Fibroblast of villous mesenchyme (primary cell): ENCODE measurements at regions not wholly inside any gene's neighbourhood (a gene's known extent, or its start where the extent isn't known, plus 50 kb on each side); places are given as distances from the start of the nearest gene placed in this dataset.

ENCODE experiments used
- DNase-seq: peaks from one replicate; pipeline ENCODE4 v3.0.0-alpha.2; 2010; ENCODE audit warnings: low read depth
- H3K4me3 ChIP-seq: 2 replicates; pipeline ENCODE4 v1.5.1; 2011; ENCODE audit warnings: low read depth, mild to moderate bottlenecking, low read length
- TF ChIP-seq, protein P1 (sequence below): IDR thresholded peaks from 2 replicates; pipeline ENCODE4 v1.5.1; 2012; ENCODE audit warnings: low read depth, mild to moderate bottlenecking, low read length; ENCODE audit not compliant: insufficient read depth

DNA sequence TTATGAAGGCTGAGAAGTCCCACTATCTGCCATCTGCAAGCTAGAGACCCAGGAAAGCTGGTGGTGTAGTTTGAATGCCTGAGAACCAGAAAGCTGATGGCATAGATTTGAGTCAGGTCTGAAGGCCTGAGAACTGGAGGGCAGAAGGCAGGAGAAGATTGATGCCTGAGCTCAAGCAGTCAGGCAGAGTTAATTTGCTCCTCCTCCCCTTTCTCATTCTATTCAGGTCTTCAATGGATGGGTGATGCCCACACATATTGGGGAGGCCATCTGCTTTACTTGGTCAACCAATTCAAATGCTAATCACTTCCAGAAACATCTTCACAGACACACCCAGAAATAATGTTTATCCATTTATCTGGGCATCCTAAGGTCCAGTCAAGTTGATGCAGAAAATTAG is 87.6 kb upstream of the CPLX2 start:
- TF ChIP-seq, protein P1, sequence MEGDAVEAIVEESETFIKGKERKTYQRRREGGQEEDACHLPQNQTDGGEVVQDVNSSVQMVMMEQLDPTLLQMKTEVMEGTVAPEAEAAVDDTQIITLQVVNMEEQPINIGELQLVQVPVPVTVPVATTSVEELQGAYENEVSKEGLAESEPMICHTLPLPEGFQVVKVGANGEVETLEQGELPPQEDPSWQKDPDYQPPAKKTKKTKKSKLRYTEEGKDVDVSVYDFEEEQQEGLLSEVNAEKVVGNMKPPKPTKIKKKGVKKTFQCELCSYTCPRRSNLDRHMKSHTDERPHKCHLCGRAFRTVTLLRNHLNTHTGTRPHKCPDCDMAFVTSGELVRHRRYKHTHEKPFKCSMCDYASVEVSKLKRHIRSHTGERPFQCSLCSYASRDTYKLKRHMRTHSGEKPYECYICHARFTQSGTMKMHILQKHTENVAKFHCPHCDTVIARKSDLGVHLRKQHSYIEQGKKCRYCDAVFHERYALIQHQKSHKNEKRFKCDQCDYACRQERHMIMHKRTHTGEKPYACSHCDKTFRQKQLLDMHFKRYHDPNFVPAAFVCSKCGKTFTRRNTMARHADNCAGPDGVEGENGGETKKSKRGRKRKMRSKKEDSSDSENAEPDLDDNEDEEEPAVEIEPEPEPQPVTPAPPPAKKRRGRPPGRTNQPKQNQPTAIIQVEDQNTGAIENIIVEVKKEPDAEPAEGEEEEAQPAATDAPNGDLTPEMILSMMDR, result no peak
- no peak overlapping the region for H3K4me3 ChIP-seq
- no peak for DNase-seq

- no peak overlapping the region for H3K4me3 ChIP-seq
- TF ChIP-seq, protein P1, result no peak
- DNase-seq, result no peak
Observed at GRCh38 chr5:175784230-175784629, 87.1 kb upstream of the CPLX2 start.

DNA sequence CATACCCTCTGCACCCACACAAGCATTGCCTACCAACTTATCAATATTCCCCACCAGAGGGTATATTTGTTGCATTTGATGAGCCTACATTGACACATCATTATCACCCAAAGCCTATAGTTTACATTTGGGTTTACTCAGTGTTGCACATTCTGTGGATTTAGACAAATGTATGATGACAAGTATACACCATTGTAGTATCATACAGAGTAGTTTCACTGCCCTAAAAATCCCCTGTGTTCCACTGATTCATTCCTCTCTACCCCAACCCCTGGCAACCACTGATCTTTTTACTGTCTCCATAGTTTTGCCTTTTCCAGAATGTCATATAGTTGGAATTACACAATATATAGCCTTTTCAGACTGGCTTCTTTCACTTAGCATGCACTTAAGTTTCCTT is 85.7 kb upstream of the CPLX2 start:
- TF ChIP-seq, protein P1, result no peak
- DNase-seq, result no peak
- H3K4me3 ChIP-seq, result no peak overlapping the region

DNA sequence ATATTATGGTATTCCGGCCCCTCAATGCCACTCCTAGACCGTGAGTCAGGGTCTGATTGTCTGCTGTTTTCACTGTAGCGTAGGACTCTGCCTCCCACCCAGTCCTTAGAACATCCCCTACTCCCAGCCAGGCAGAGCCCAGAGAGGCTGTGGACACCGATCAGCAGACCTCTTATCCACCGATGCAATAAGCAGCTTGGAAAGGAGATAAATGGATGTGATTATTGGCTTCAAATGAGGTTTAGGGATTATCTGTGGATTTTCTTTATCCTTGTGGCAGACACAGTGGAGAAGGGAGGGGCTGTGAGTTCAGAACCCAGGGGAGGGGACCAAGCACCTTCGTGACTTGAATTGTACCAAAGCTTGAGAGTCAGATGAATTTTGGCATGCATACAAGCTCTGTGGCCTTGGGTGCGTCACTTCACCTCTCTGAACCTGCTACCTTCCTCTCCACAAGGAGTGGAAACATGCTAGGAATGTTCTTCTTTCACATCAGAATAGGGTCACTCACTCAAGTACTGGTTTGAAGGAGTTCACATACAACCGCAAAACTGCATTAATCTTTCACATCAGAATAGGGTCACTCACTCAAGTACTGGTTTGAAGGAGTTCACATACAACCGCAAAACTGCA is 83.1 kb upstream of the CPLX2 start:
- DNase-seq, result no peak
- TF ChIP-seq, protein P1, result no peak
- no peak overlapping the region for H3K4me3 ChIP-seq

DNA sequence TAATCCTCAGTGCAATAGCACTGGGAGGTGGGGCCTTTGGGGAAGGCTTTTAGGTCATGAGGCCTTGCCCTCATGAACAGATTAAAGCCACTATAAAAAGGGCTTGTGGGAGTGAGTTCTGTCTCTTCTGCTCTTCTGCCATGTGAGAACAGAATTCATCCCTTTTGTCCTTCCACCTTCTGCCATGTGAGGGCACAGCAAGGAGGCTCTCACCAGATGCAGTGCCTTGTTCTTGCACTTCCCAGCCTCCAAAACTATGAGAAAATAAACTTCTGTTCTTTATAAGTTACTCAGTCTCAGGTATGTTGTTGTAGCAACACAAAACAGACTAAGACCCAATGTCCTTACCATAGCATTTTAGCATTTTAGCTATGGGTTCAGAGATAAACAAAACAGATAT is 81.7 kb upstream of the CPLX2 start:
- TF ChIP-seq, protein P1, result no peak
- H3K4me3 ChIP-seq, result no peak overlapping the region
- no peak for DNase-seq

GRCh38 chr5:175790796-175791195 is 80.6 kb upstream of the CPLX2 start:
- DNase-seq, result no peak
- H3K4me3 ChIP-seq, result no peak overlapping the region
- TF ChIP-seq, protein P1, result no peak

DNA sequence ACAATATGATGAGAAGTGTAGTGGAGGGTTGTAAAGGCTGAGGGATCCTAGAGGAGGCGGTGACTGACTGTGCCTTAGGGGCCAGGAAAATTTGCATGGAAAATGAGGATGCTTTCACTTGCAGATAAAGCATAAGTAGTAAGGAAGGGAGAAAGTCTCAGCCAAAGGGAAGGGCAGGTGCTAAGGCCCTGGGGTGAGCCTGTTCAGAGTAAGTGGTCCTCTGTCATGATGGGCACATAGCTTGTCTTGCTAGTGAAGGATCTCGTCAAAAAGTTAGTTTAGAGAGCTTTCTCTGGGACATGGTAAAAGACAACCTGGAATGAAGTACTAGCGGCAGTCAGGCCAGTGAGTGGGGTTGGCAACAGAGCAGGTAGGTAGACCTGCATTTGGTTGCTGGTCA is 75.4 kb upstream of the CPLX2 start:
- DNase-seq, result no peak
- H3K4me3 ChIP-seq, result no peak overlapping the region
- TF ChIP-seq, protein P1, result no peak
